Osteoblast (primary cell): ENCODE measurements at regions not wholly inside any gene's neighbourhood (a gene's known extent, or its start where the extent isn't known, plus 50 kb on each side); places are given as distances from the start of the nearest gene placed in this dataset.

Source experiments
- DNase-seq: peaks from one replicate; pipeline ENCODE4 v3.0.0; 2011; ENCODE audit warnings: low spot score, mixed read lengths; ENCODE audit not compliant: insufficient read length; ENCODE audit errors: missing footprints
- H2AFZ ChIP-seq: 2 replicates; pipeline ENCODE4 v1.6.0; 2011; ENCODE audit warnings: mild to moderate bottlenecking, low read length
- H3K27ac ChIP-seq: 2 replicates; pipeline ENCODE4 v1.5.1; 2011; ENCODE audit warnings: mild to moderate bottlenecking, low read depth, low read length, moderate library complexity
- H3K27me3 ChIP-seq: 2 replicates; pipeline ENCODE4 v1.6.0; 2012; ENCODE audit warnings: mild to moderate bottlenecking, control low read depth, inconsistent platforms, low read length, moderate library complexity; ENCODE audit not compliant: insufficient read depth
- H3K36me3 ChIP-seq: 2 replicates; pipeline ENCODE4 v1.5.1; 2011; ENCODE audit warnings: mild to moderate bottlenecking, low read length, control low read depth, moderate library complexity; ENCODE audit not compliant: insufficient read depth
- H3K4me1 ChIP-seq: 2 replicates; pipeline ENCODE4 v1.5.1; 2011; ENCODE audit warnings: mild to moderate bottlenecking, low read length, control low read depth, moderate library complexity; ENCODE audit not compliant: insufficient read depth
- H3K4me2 ChIP-seq: 2 replicates; pipeline ENCODE4 v1.6.0; 2011; ENCODE audit warnings: mild to moderate bottlenecking, low read length; ENCODE audit not compliant: insufficient read depth
- H3K4me3 ChIP-seq: fragments of 200-600 bp; sonication (generic); 3 replicates; pipeline ENCODE4 v1.5.1; 2012; ENCODE audit warnings: mild to moderate bottlenecking, low read length, inconsistent platforms; ENCODE audit not compliant: insufficient read depth
- H3K79me2 ChIP-seq: 2 replicates; pipeline ENCODE4 v1.6.0; 2012; ENCODE audit warnings: mild to moderate bottlenecking, low read length, control low read depth, inconsistent platforms; ENCODE audit not compliant: insufficient read depth
- H3K9me3 ChIP-seq: 2 replicates; pipeline ENCODE4 v1.5.1; 2011; ENCODE audit warnings: low read depth, low read length, control low read depth
- H4K20me1 ChIP-seq: 2 replicates; pipeline ENCODE4 v1.6.0; 2012; ENCODE audit warnings: mild to moderate bottlenecking, low read length, control low read depth; ENCODE audit not compliant: insufficient read depth
- CTCF ChIP-seq: IDR thresholded peaks from 2 replicates; pipeline ENCODE4 v1.5.1; 2011; ENCODE audit warnings: mild to moderate bottlenecking, low read depth, low read length, moderate library complexity; ENCODE audit errors: extremely low read depth

- Histone ChIP-seq H3K27ac (no peak overlapping the region), H2AFZ (no peak overlapping the region), H4K20me1 (no peaks in the 10 kb centered on the region), H3K4me3 (no peak overlapping the region), H3K9me3 (no peaks in the 10 kb centered on the region), H3K36me3 (no peaks in the 10 kb centered on the region), H3K4me2 (no peak overlapping the region), H3K27me3 (peaks cover 2% of the 10 kb centered on the region), H3K4me1 (no peaks in the 10 kb centered on the region), H3K79me2 (no peaks in the 10 kb centered on the region)
- DNase-seq = no peak
- TF ChIP-seq CTCF = no peak
Observed at GRCh38 chr4:54359919-54360650, 131.0 kb downstream of the PDGFRA start.

GRCh38 chr4:54363037-54363436, 133.9 kb downstream of the PDGFRA start:
- Histone ChIP-seq H2AFZ (no peak overlapping the region), H3K27me3 (no peaks in the 10 kb centered on the region), H3K27ac (no peak overlapping the region), H3K9me3 (no peaks in the 10 kb centered on the region), H3K4me2 (no peak overlapping the region), H3K4me3 (no peak overlapping the region), H3K79me2 (no peaks in the 10 kb centered on the region), H3K4me1 (no peaks in the 10 kb centered on the region), H4K20me1 (no peaks in the 10 kb centered on the region), H3K36me3 (no peaks in the 10 kb centered on the region)
- TF ChIP-seq CTCF = no peak
- DNase-seq = no peak

GRCh38 chr4:54365691-54366090, 136.6 kb downstream of the PDGFRA start:
- Histone ChIP-seq H3K4me1 (no peaks in the 10 kb centered on the region), H4K20me1 (no peaks in the 10 kb centered on the region), H3K27me3 (peaks cover 3% of the 10 kb centered on the region), H3K79me2 (no peaks in the 10 kb centered on the region), H2AFZ (no peak overlapping the region), H3K36me3 (no peaks in the 10 kb centered on the region), H3K27ac (no peak overlapping the region), H3K4me3 (no peak overlapping the region), H3K9me3 (no peaks in the 10 kb centered on the region), H3K4me2 (no peak overlapping the region)
- DNase-seq = no peak
- TF ChIP-seq CTCF = no peak

- Histone ChIP-seq H3K36me3 (no peaks in the 10 kb centered on the region), H3K4me3 (no peak overlapping the region), H3K27me3 (peaks cover 3% of the 10 kb centered on the region), H3K27ac (no peak overlapping the region), H4K20me1 (no peaks in the 10 kb centered on the region), H3K9me3 (no peaks in the 10 kb centered on the region), H2AFZ (no peak overlapping the region), H3K4me2 (no peak overlapping the region), H3K79me2 (no peaks in the 10 kb centered on the region), H3K4me1 (no peaks in the 10 kb centered on the region)
- no peak for TF ChIP-seq CTCF
- DNase-seq = no peak
Observed at GRCh38 chr4:54367059-54367458, 138.0 kb downstream of the PDGFRA start.
